ENCODE measurements at regions not wholly inside any gene's neighbourhood (a gene's known extent, or its start where the extent isn't known, plus 50 kb on each side); places are given as distances from the start of the nearest gene placed in this dataset.

DNA sequence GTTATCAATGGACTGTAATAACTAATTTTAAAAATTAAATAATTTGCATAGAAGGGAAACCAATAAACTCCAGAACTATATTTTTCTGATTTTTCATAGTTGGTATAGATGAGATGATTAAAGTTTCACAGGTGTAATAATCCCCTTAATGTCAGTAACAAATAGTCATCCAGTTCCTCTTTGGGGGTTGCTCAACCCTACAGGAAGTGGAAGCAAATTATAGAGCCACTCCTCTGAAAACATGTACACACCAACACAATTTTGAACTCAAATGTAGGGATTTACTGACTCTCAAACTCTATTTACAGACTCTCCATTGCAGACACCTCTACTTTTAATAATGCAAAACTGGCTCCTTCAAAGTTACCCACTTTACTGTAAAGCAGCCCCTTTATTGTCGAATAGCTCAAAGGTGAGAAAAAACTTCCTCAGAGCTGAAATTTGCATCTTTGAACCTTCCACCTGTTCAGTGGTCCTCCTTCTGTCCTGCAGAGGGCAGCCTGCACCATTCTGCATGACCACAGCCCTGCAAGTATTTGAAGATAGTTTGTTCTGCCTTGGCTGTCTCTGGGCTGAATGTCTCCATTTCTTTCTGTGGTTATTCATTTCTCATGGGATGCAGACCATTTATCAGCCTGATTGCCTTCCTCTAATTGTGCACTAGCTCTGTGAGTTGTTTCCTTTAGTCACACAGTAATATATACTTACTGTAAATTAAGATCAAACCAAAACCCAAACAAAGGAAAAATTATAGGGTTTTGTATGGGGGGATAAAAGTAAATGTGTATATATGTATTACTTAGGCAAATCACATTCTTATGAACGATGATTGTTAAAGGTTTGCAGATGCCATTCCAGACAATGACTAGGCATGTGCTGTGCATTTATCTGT, 383.2 kb upstream of the SGCD start:
- H3K27me3 Mint-ChIP-seq: no peaks in the 10 kb centered on the region
- ATAC-seq (peak; percentile 51), DNase-seq (peak; percentile 55)
- TF ChIP-seq, protein P1, sequence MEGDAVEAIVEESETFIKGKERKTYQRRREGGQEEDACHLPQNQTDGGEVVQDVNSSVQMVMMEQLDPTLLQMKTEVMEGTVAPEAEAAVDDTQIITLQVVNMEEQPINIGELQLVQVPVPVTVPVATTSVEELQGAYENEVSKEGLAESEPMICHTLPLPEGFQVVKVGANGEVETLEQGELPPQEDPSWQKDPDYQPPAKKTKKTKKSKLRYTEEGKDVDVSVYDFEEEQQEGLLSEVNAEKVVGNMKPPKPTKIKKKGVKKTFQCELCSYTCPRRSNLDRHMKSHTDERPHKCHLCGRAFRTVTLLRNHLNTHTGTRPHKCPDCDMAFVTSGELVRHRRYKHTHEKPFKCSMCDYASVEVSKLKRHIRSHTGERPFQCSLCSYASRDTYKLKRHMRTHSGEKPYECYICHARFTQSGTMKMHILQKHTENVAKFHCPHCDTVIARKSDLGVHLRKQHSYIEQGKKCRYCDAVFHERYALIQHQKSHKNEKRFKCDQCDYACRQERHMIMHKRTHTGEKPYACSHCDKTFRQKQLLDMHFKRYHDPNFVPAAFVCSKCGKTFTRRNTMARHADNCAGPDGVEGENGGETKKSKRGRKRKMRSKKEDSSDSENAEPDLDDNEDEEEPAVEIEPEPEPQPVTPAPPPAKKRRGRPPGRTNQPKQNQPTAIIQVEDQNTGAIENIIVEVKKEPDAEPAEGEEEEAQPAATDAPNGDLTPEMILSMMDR (IDR thresholded peaks at IDR 0.05): peak; percentile 63
- intact Hi-C loops (cut with micrococcal nuclease): loop anchor here (10.0 kb wide), 2 partner anchors 991 to 1191 kb away; no protein-coding TSS in a partner anchor
- no peak overlapping the region for H3K27ac Mint-ChIP-seq
- no peaks in the 10 kb centered on the region for H3K36me3 Mint-ChIP-seq (ENCODE audit: low read depth)
- ChIA-PET CTCF (interaction anchor here (0.9 to 1.5 kb wide), 5 partner anchors 9 to 1188 kb away, joined by 3 to 5 read pairs (median 3); no protein-coding TSS in a partner anchor), POLR2A (no interaction called here)
- H3K4me1 Mint-ChIP-seq (ENCODE audit: low read depth): peaks cover 5% of the 10 kb centered on the region
- H3K9me3 Mint-ChIP-seq: no peaks in the 10 kb centered on the region
- no peak overlapping the region for H3K4me3 Mint-ChIP-seq

DNA sequence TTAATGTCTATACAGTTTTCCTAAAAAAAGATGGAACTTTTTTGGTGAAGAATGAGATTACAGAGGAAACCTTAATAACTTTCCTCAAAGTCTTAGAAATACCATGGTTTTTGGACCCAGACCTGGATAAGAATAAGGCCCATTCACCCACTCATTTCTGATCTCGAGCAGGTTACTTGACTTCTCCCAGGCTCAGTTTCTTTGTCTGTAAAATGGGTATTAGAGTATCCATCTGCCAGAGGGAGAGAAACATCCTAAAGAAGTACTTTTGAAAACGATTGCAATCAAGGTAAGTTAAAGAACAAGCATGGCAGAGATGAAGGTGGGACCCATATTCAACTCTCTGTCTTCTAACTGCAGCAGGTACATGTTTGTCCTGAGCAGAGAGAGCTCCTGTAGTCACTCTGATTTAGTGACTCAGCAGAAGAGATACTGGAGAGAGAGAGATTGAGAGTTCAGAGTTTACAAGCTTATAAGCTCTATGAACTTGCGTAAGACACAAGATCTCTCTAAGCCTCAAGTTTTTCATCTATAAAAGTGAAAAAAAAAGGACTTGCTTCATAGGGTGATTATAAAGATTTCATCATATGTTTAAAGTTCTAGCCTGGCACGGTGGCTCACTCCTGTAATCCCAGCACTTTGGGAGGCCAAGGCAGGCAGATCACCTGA, 379.4 kb upstream of the SGCD start:
- CTCF ChIA-PET: no interaction called here

DNA sequence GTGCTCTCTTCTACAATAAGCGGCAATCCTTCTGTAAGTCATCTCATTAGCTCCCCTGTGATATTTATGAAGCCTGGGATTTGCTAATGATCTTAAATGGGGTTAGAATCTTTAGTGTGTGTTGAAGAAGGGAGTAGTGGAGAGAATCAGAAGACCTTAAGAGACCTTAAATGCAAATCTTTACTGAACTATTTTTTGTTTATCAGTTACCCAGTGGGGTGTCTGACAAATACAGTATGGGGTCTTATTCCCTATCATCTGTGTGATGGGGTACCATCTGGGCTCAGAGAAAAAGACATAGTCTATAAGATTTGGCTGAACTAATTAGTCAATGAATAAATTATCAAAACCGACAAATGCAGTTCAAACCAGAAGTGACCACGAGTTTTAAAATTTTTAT, 378.4 kb upstream of the SGCD start:
- Mint-ChIP-seq H3K9me3 (no peaks in the 10 kb centered on the region), H3K4me3 (no peak overlapping the region), H3K27ac (no peak overlapping the region), H3K36me3 (ENCODE audit: low read depth) (no peaks in the 10 kb centered on the region), H3K27me3 (peaks cover 5% of the 10 kb centered on the region), H3K4me1 (ENCODE audit: low read depth) (peaks cover 4% of the 10 kb centered on the region)
- TF ChIP-seq, protein P1 (IDR thresholded peaks at IDR 0.05): no peak
- no peak for ATAC-seq
- no peak for DNase-seq
- CTCF ChIA-PET: no interaction called here
- intact Hi-C loops (cut with micrococcal nuclease): loop anchor here (10.0 kb wide), 2 partner anchors 986 to 1186 kb away; no protein-coding TSS in a partner anchor
- POLR2A ChIA-PET: no interaction called here

More for the DNA sequence above, 379.4 kb upstream of the SGCD start:
- DNase-seq (no peak), ATAC-seq (no peak)
- peaks cover 3% of the 10 kb centered on the region for H3K27me3 Mint-ChIP-seq
- no peak overlapping the region for H3K27ac Mint-ChIP-seq
- no peak overlapping the region for H3K4me3 Mint-ChIP-seq
- TF ChIP-seq, protein P1 (IDR thresholded peaks at IDR 0.05): no peak
- H3K9me3 Mint-ChIP-seq: no peaks in the 10 kb centered on the region
- H3K4me1 Mint-ChIP-seq (ENCODE audit: low read depth): peaks cover 5% of the 10 kb centered on the region
- no peaks in the 10 kb centered on the region for H3K36me3 Mint-ChIP-seq (ENCODE audit: low read depth)
- POLR2A ChIA-PET: no interaction called here
- intact Hi-C loops (cut with micrococcal nuclease): loop anchor here (10.0 kb wide), 2 partner anchors 987 to 1187 kb away; no protein-coding TSS in a partner anchor

DNA sequence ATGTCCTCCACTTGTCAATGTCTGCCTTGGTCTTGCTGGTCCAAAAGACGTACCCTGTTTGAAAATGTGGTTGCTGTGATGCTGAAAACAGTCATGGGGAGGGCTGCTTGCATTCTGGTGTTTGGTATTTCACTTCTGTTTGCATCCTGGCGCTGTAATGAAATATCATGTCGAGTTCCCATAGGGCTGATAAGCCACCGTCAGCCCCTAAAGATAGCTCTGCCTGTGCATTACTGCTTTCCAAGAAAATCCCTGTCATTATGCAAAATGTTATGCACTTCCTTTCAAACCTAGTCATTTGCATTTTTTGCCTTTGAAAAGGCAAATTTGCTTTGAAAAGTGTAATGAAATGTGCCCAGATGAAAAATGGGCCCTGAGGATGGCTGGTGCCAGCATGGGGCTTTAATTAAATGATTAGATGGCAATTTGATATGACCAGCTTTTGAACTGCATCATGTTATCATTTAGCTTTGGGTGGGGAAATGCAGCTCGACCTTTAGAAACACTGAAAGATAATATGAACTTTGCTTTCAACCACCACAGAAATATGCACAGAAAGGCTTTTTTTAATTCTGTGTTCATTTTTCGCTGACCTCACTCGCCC, 374.4 kb upstream of the SGCD start:
- ChIA-PET CTCF (interaction anchor here (1.1 kb wide), 1 partner anchor 9 kb away, joined by 4 read pairs; no protein-coding TSS in a partner anchor), POLR2A (no interaction called here)
- Mint-ChIP-seq H3K4me1 (ENCODE audit: low read depth) (no peaks in the 10 kb centered on the region), H3K9me3 (no peaks in the 10 kb centered on the region), H3K27ac (no peak overlapping the region), H3K27me3 (peaks cover 5% of the 10 kb centered on the region), H3K4me3 (no peak overlapping the region), H3K36me3 (ENCODE audit: low read depth) (no peaks in the 10 kb centered on the region)
- intact Hi-C loops (cut with micrococcal nuclease): no loop called here
- TF ChIP-seq, protein P1 (IDR thresholded peaks at IDR 0.05): no peak
- DNase-seq: no peak
- ATAC-seq: no peak

Measured in activated CD8-positive, alpha-beta T cell treated with anti-CD3 and anti-CD28 coated beads for 36 hours (primary cell).